HCT116 (cell line): ENCODE measurements at regions not wholly inside any gene's neighbourhood (a gene's known extent, or its start where the extent isn't known, plus 50 kb on each side); places are given as distances from the start of the nearest gene placed in this dataset.

ENCODE experiments used
- ATAC-seq: fragments of 200-7000 bp; cut with Tn5 transposase; 2 replicates; pipeline ENCODE4 v1.9.1; 2020; ENCODE audit warnings: mild to moderate bottlenecking, moderate library complexity
- BruUV-seq: library from RNA; stranded (reverse); fragments of 400-500 nt; replicated peaks from 2 replicates; lab custom pipeline; 2021; lab: Mats Ljungman, UMichigan
- CTCF ChIA-PET: fragments of 300-600 bp; sonication (Branson Sonifier 250); formaldehyde crosslinking; loops from one replicate; lab custom pipeline; 2021; ENCODE audit warnings: antibody characterized with exemption; lab: Charles Lee
- POLR2A ChIA-PET: fragments of 300-600, 350-600 bp; sonication (Branson Sonifier 250); formaldehyde crosslinking; loops from one replicate; lab custom pipeline; 2021; ENCODE audit warnings: antibody characterized with exemption; lab: Charles Lee
- RAD21 ChIA-PET, 2 experiments: fragments of 300-600 bp; sonication (Branson Sonifier 250); formaldehyde crosslinking; loops; one replicate each; lab custom pipeline; 2023; ENCODE audit warnings: low total read pairs in 2 of 2; ENCODE audit not compliant: uncharacterized antibody in 2 of 2, unreplicated experiment in 2 of 2, low non-redundant PET in 1 of 2; lab: Charles Lee
- DNase-seq: peaks from one replicate; pipeline ENCODE4 v3.0.0-alpha.2; 2010; ENCODE audit warnings: low read depth, low spot score
- H2AFZ ChIP-seq: fragments of 200-600 bp; shearing (Covaris generic), sonication (generic); 2 replicates; pipeline ENCODE4 v1.6.1; 2017; ENCODE audit warnings: low read depth, mixed run types, mixed read lengths, antibody characterized with exemption, low read length; ENCODE audit not compliant: poor library complexity, severe bottlenecking
- H3K27ac ChIP-seq: 2 replicates; pipeline ENCODE4 v1.5.1; 2012; ENCODE audit warnings: low read depth, low read length
- H3K27me3 ChIP-seq: fragments of 200-600 bp; sonication (generic); 2 replicates; pipeline ENCODE4 v1.6.1; 2016; ENCODE audit warnings: mixed run types, low read length, mixed read lengths; ENCODE audit not compliant: insufficient read depth
- H3K36me3 ChIP-seq, 2 experiments: fragments of 200-500 bp in 1 of 2; fragments of 200-600 bp in 1 of 2; sonication (Bioruptor generic) in 1 of 2; sonication (generic) in 1 of 2; 2 replicates each; pipeline versions ENCODE4 v1.5.1 to v1.6.1; 2014 to 2016; ENCODE audit warnings: low read length in 2 of 2, inconsistent platforms in 1 of 2, mixed read lengths in 1 of 2, mixed run types in 1 of 2; ENCODE audit not compliant: insufficient read depth in 2 of 2, control insufficient read depth in 1 of 2
- H3K4me1 ChIP-seq, 2 experiments: fragments of 200-600 bp in 1 of 2; sonication (generic) in 1 of 2; 2 replicates each; pipeline versions ENCODE4 v1.5.1 to v1.6.1; 2012 to 2017; ENCODE audit warnings: low read length in 2 of 2, inconsistent platforms in 1 of 2, mild to moderate bottlenecking in 1 of 2, mixed read lengths in 1 of 2, mixed run types in 1 of 2, moderate library complexity in 1 of 2; ENCODE audit not compliant: insufficient read depth in 2 of 2, control insufficient read depth in 1 of 2
- H3K4me2 ChIP-seq: fragments of 200-600 bp; sonication (generic); 2 replicates; pipeline ENCODE4 v1.6.1; 2017; ENCODE audit warnings: mixed run types, low read length, mixed read lengths
- H3K4me3 ChIP-seq, 2 experiments: fragments of 200-600 bp in 1 of 2; sonication (generic) in 1 of 2; replicated peaks in 1 of 2; 2 replicates each; pipeline ENCODE4 v1.5.1; 2011 to 2016; ENCODE audit warnings: low read length in 2 of 2, control low read depth in 1 of 2, low read depth in 1 of 2, mild to moderate bottlenecking in 1 of 2, mixed read lengths in 1 of 2, mixed run types in 1 of 2
- H3K79me2 ChIP-seq: fragments of 200-600 bp; sonication (generic); 2 replicates; pipeline ENCODE4 v1.6.1; 2017; ENCODE audit warnings: mild to moderate bottlenecking, mixed run types, low read length, moderate library complexity, mixed read lengths; ENCODE audit not compliant: insufficient read depth
- H3K9ac ChIP-seq: fragments of 200-600 bp; sonication (generic); 2 replicates; pipeline ENCODE4 v1.6.1; 2016; ENCODE audit warnings: low read length, mixed read lengths
- H3K9me2 ChIP-seq: fragments of 200-600 bp; sonication (generic), shearing (Covaris generic); 2 replicates; pipeline ENCODE4 v1.6.1; 2017; ENCODE audit warnings: mixed run types, mild to moderate bottlenecking, moderate library complexity; ENCODE audit not compliant: insufficient read depth
- H3K9me3 ChIP-seq, 2 experiments: fragments of 200-500 bp in 1 of 2; fragments of 200-600 bp in 1 of 2; sonication (Bioruptor generic) in 1 of 2; sonication (generic) in 1 of 2; 2 replicates each; pipeline ENCODE4 v1.6.1; 2014 to 2017; ENCODE audit warnings: low read length in 2 of 2, mixed read lengths in 2 of 2, inconsistent platforms in 1 of 2, low read depth in 1 of 2, mild to moderate bottlenecking in 1 of 2, mixed run types in 1 of 2, moderate library complexity in 1 of 2; ENCODE audit not compliant: control insufficient read depth in 1 of 2, insufficient read depth in 1 of 2
- H4K20me1 ChIP-seq: fragments of 200-600 bp; sonication (generic), shearing (Covaris generic); 2 replicates; pipeline ENCODE4 v1.6.1; 2017; ENCODE audit warnings: mixed run types, mild to moderate bottlenecking, moderate library complexity; ENCODE audit not compliant: insufficient read depth
- ATF3 ChIP-seq: IDR thresholded peaks from 2 replicates; pipeline ENCODE4 v1.6.1; 2012
- CEBPB ChIP-seq: IDR thresholded peaks from 2 replicates; pipeline ENCODE4 v1.6.1; 2012; ENCODE audit warnings: low read depth
- ELF1 ChIP-seq: IDR thresholded peaks from 2 replicates; pipeline ENCODE4 v1.6.1; 2012; ENCODE audit warnings: low read depth, borderline replicate concordance
- EZH2phosphoT487 ChIP-seq: fragments of 200-600 bp; IDR thresholded peaks from 2 replicates; pipeline ENCODE4 v1.6.1; 2018; ENCODE audit warnings: antibody characterized with exemption, borderline replicate concordance
- FOSL1 ChIP-seq: IDR thresholded peaks from 2 replicates; pipeline ENCODE4 v1.6.1; 2012; ENCODE audit warnings: low read depth
- JUND ChIP-seq: IDR thresholded peaks from 2 replicates; pipeline ENCODE4 v1.6.1; 2012
- POLR2A ChIP-seq: IDR thresholded peaks from 2 replicates; pipeline ENCODE4 v1.7.0; 2011; ENCODE audit warnings: borderline replicate concordance; ENCODE audit not compliant: insufficient read depth, insufficient read length; ENCODE audit errors: extremely low read depth
- POLR2AphosphoS5 ChIP-seq: IDR thresholded peaks from 2 replicates; pipeline ENCODE4 v1.6.1; 2011; ENCODE audit warnings: mild to moderate bottlenecking, low read depth, low read length, moderate library complexity
- RAD21 ChIP-seq: IDR thresholded peaks from 2 replicates; pipeline ENCODE4 v1.6.1; 2012; ENCODE audit warnings: low read depth, mild to moderate bottlenecking
- SIN3A ChIP-seq: IDR thresholded peaks from 2 replicates; pipeline ENCODE4 v1.6.1; 2012; ENCODE audit warnings: low read depth
- SP1 ChIP-seq: IDR thresholded peaks from 2 replicates; pipeline ENCODE4 v1.6.1; 2012; ENCODE audit warnings: low read depth
- SRF ChIP-seq: IDR thresholded peaks from 2 replicates; pipeline ENCODE4 v1.6.1; 2012; ENCODE audit warnings: low read depth
- ZNF274 ChIP-seq: fragments of 200-500 bp; sonication (Bioruptor generic); IDR thresholded peaks from 2 replicates; pipeline ENCODE4 v1.6.1; 2014; ENCODE audit warnings: mild to moderate bottlenecking, low read depth, low read length, inconsistent platforms
- intact Hi-C: fragments of 100-400 bp; cut with micrococcal nuclease; formaldehyde crosslinking; loops from 2 replicates; pipeline ENCODE4 v1.10.0; 2022
- TF ChIP-seq, protein P1 (sequence below), 3 experiments: fragments of 200-600 bp in 1 of 3; sonication (generic) in 1 of 3; IDR thresholded peaks in 2 of 3; conservative IDR thresholded peaks in 1 of 3; 2 replicates each; pipeline ENCODE4 v1.5.1; 2012 to 2017; ENCODE audit warnings: low read depth in 2 of 3, low read length in 2 of 3, antibody characterized with exemption in 1 of 3, borderline replicate concordance in 1 of 3, control low read depth in 1 of 3, mild to moderate bottlenecking in 1 of 3, mixed read lengths in 1 of 3, mixed run types in 1 of 3, moderate library complexity in 1 of 3; ENCODE audit not compliant: insufficient read depth in 1 of 3
- TF ChIP-seq, protein P2 (sequence below): IDR thresholded peaks from 2 replicates; pipeline ENCODE4 v1.6.1; 2011; ENCODE audit warnings: mild to moderate bottlenecking, low read length, moderate library complexity; ENCODE audit not compliant: insufficient replicate concordance; ENCODE audit errors: extremely low read depth

DNA sequence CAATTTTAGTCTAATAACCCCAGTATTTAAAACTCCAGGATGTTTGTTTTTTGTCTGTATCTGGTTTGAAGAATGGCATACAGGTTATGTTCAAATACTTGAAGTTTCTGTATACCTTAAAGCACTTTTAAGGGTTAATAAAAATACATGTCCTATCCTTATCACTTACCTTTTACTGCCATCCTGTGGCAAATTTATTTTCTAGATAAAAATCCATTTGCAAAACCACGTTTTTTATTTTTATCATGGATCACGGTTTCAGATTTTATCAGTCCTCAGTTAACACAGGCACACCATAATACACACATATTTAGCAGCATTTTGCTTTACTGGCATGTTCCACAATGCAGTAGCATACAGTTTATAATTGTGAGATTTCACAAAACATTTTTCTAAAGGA is 113.3 kb upstream of the H2AZ1 start:
- H3K4me2 ChIP-seq = no peak overlapping the region
- H2AFZ ChIP-seq = no peak overlapping the region
- DNase-seq = no peak
- no peaks in the 10 kb centered on the region for H3K27me3 ChIP-seq
- TF ChIP-seq ELF1 (no peak), RAD21 (peak; percentile 63), JUND (no peak), CEBPB (no peak)
- TF ChIP-seq, protein P1, sequence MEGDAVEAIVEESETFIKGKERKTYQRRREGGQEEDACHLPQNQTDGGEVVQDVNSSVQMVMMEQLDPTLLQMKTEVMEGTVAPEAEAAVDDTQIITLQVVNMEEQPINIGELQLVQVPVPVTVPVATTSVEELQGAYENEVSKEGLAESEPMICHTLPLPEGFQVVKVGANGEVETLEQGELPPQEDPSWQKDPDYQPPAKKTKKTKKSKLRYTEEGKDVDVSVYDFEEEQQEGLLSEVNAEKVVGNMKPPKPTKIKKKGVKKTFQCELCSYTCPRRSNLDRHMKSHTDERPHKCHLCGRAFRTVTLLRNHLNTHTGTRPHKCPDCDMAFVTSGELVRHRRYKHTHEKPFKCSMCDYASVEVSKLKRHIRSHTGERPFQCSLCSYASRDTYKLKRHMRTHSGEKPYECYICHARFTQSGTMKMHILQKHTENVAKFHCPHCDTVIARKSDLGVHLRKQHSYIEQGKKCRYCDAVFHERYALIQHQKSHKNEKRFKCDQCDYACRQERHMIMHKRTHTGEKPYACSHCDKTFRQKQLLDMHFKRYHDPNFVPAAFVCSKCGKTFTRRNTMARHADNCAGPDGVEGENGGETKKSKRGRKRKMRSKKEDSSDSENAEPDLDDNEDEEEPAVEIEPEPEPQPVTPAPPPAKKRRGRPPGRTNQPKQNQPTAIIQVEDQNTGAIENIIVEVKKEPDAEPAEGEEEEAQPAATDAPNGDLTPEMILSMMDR (IDR thresholded peaks at IDR 0.05 in 2 of 3, conservative IDR thresholded peaks at IDR 0.05 in 1 of 3; ENCODE audit: borderline replicate concordance in 1 of 3, insufficient read depth in 1 of 3, low read depth in 2 of 3, low read length in 2 of 3) = peak in 2 of 3 experiments; percentile 32 to 36; a peak in 3 of 6 replicates
- TF ChIP-seq, all 23 proteins: peak for 2
- ChIA-PET POLR2A (no interaction called here), RAD21 (no interaction called here), CTCF (interaction anchor here (4.5 kb wide), 1 partner anchor 65 kb away, joined by 19 read pairs; no protein-coding TSS in a partner anchor)
- H4K20me1 ChIP-seq = no peaks in the 10 kb centered on the region
- BruUV-seq = no TSS peak
- H3K36me3 ChIP-seq = no peaks in the 10 kb centered on the region
- H3K9me2 ChIP-seq = no peaks in the 10 kb centered on the region
- intact Hi-C loops = loop anchor here (1.0 kb wide), 1 partner anchor 65 kb away; no protein-coding TSS in a partner anchor
- no peak overlapping the region for H3K4me3 ChIP-seq
- no peak overlapping the region for H3K27ac ChIP-seq
- no peaks in the 10 kb centered on the region for H3K79me2 ChIP-seq
- H3K4me1 ChIP-seq = no peaks in the 10 kb centered on the region
- no peak for ATAC-seq
- no peaks in the 10 kb centered on the region for H3K9me3 ChIP-seq
- no peak overlapping the region for H3K9ac ChIP-seq

- ChIA-PET POLR2A (no interaction called here), CTCF (interaction anchor here (4.5 kb wide), 1 partner anchor 65 kb away, joined by 19 read pairs; no protein-coding TSS in a partner anchor), RAD21 (no interaction called here)
- intact Hi-C loops = loop anchor here (1.0 kb wide), 1 partner anchor 65 kb away; no protein-coding TSS in a partner anchor
- H3K4me3 ChIP-seq = no peak overlapping the region
- no peaks in the 10 kb centered on the region for H3K36me3 ChIP-seq
- no peak for DNase-seq
- no TSS peak for BruUV-seq
- H3K4me2 ChIP-seq = no peak overlapping the region
- no peak for ATAC-seq
- H4K20me1 ChIP-seq = no peaks in the 10 kb centered on the region
- no peaks in the 10 kb centered on the region for H3K4me1 ChIP-seq
- no peak overlapping the region for H3K27ac ChIP-seq
- no peak overlapping the region for H2AFZ ChIP-seq
- H3K79me2 ChIP-seq = no peaks in the 10 kb centered on the region
- H3K27me3 ChIP-seq = no peaks in the 10 kb centered on the region
- no peak overlapping the region for H3K9ac ChIP-seq
- H3K9me3 ChIP-seq = no peaks in the 10 kb centered on the region
- no peaks in the 10 kb centered on the region for H3K9me2 ChIP-seq
- TF ChIP-seq POLR2AphosphoS5 = no peak
- no peak for TF ChIP-seq CEBPB
- TF ChIP-seq SIN3A = no peak
- no peak for TF ChIP-seq POLR2A
- no peak for TF ChIP-seq ZNF274
- no peak for TF ChIP-seq EZH2phosphoT487
- no peak for TF ChIP-seq RAD21
- TF ChIP-seq, protein P2, sequence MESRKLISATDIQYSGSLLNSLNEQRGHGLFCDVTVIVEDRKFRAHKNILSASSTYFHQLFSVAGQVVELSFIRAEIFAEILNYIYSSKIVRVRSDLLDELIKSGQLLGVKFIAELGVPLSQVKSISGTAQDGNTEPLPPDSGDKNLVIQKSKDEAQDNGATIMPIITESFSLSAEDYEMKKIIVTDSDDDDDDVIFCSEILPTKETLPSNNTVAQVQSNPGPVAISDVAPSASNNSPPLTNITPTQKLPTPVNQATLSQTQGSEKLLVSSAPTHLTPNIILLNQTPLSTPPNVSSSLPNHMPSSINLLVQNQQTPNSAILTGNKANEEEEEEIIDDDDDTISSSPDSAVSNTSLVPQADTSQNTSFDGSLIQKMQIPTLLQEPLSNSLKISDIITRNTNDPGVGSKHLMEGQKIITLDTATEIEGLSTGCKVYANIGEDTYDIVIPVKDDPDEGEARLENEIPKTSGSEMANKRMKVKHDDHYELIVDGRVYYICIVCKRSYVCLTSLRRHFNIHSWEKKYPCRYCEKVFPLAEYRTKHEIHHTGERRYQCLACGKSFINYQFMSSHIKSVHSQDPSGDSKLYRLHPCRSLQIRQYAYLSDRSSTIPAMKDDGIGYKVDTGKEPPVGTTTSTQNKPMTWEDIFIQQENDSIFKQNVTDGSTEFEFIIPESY = no peak
- no peak for TF ChIP-seq ATF3
- no peak for TF ChIP-seq SP1
- no peak for TF ChIP-seq FOSL1
- no peak for TF ChIP-seq SRF
Measured at GRCh38 chr4:100062921-100063320, 112.8 kb upstream of the H2AZ1 start.
